NOMO-1 treated with DMSO at 0.1 percent for 48 hours (cell line): ENCODE measurements at regions not wholly inside any gene's neighbourhood (a gene's known extent, or its start where the extent isn't known, plus 50 kb on each side); places are given as distances from the start of the nearest gene placed in this dataset.
"Not testable (repeated sequence)": the region's sequence is repeated elsewhere in the genome, so short reads cannot be mapped to it uniquely, and the experiment has no call there.

Experiments used
- DNase-seq: peaks from one replicate; lab custom pipeline; 2025; ENCODE audit not compliant: unreplicated experiment; lab: John Stamatoyannopoulos, UW

GRCh38 chr7:79965946-79966345 is 168.7 kb upstream of the GNAI1 start:
- no peak for DNase-seq

- no peak for DNase-seq
These were observed 170.2 kb upstream of the GNAI1 start for GRCh38 chr7:79964463-79964862.

GRCh38 chr7:79953130-79953529 is 181.5 kb upstream of the GNAI1 start:
- no peak for DNase-seq

- no peak for DNase-seq
These were observed 182.2 kb upstream of the GNAI1 start for GRCh38 chr7:79952399-79952798.

GRCh38 chr7:79951415-79951814 is 183.2 kb upstream of the GNAI1 start:
- DNase-seq, result no peak

- DNase-seq, result no peak
These were observed 184.9 kb upstream of the GNAI1 start for GRCh38 chr7:79949778-79950177.

GRCh38 chr7:79936281-79936983 is 198.2 kb upstream of the GNAI1 start:
- no peak for DNase-seq

GRCh38 chr7:79934727-79935126 is 199.9 kb upstream of the GNAI1 start:
- no peak for DNase-seq

GRCh38 chr7:79933144-79933543 is 201.5 kb upstream of the GNAI1 start:
- DNase-seq, result no peak

GRCh38 chr7:79930604-79931003 is 204.0 kb upstream of the GNAI1 start:
- DNase-seq, result no peak

GRCh38 chr7:79927116-79927515 is 207.5 kb upstream of the GNAI1 start:
- DNase-seq, result no peak

GRCh38 chr7:79923953-79924352 is 210.7 kb upstream of the GNAI1 start:
- no peak for DNase-seq

GRCh38 chr7:79922894-79923293 is 211.7 kb upstream of the GNAI1 start:
- no peak for DNase-seq

GRCh38 chr7:79921976-79922375 is 212.7 kb upstream of the GNAI1 start:
- no peak for DNase-seq

- not testable (repeated sequence) for DNase-seq
These were observed 216.0 kb upstream of the GNAI1 start for GRCh38 chr7:79918632-79919031.

- DNase-seq, result not testable (repeated sequence)
These were observed 219.3 kb upstream of the GNAI1 start for GRCh38 chr7:79915346-79915745.

- DNase-seq, result no peak
These were observed 222.4 kb upstream of the GNAI1 start for GRCh38 chr7:79912213-79912633.

- DNase-seq, result no peak
These were observed 223.2 kb upstream of the GNAI1 start for GRCh38 chr7:79911420-79911819.

- DNase-seq, result no peak
These were observed 225.5 kb upstream of the GNAI1 start for GRCh38 chr7:79909176-79909575.

- no peak for DNase-seq
These were observed 237.5 kb upstream of the GNAI1 start for GRCh38 chr7:79897166-79897565.

GRCh38 chr7:79893991-79894390 is 240.6 kb upstream of the GNAI1 start:
- DNase-seq, result no peak

GRCh38 chr7:79882922-79883321 is 251.7 kb upstream of the GNAI1 start:
- DNase-seq, result no peak

GRCh38 chr7:79880312-79880711 is 254.3 kb upstream of the GNAI1 start:
- no peak for DNase-seq
